ENCODE measurements at regions not wholly inside any gene's neighbourhood (a gene's known extent, or its start where the extent isn't known, plus 50 kb on each side); places are given as distances from the start of the nearest gene placed in this dataset.

GRCh38 chr1:185610954-185611353, 123.2 kb upstream of the HMCN1 start:
- Mint-ChIP-seq H3K27me3 (no peaks in the 10 kb centered on the region), H3K36me3 (peaks cover 6% of the 10 kb centered on the region), H3K27ac (no peak overlapping the region), H3K9me3 (peaks cover 6% of the 10 kb centered on the region), H3K4me1 (no peaks in the 10 kb centered on the region), H3K4me3 (no peak overlapping the region)

- H3K27ac Mint-ChIP-seq, result no peak overlapping the region
- H3K4me1 Mint-ChIP-seq, result no peaks in the 10 kb centered on the region
- no peaks in the 10 kb centered on the region for H3K9me3 Mint-ChIP-seq
- no peak overlapping the region for H3K4me3 Mint-ChIP-seq
- H3K36me3 Mint-ChIP-seq, result peaks cover 2% of the 10 kb centered on the region
- no peaks in the 10 kb centered on the region for H3K27me3 Mint-ChIP-seq
Observed at GRCh38 chr1:185608177-185608576, 126.0 kb upstream of the HMCN1 start.

- Mint-ChIP-seq H3K27me3 (no peaks in the 10 kb centered on the region), H3K9me3 (no peaks in the 10 kb centered on the region), H3K27ac (no peak overlapping the region), H3K4me3 (no peak overlapping the region), H3K4me1 (peaks cover 4% of the 10 kb centered on the region), H3K36me3 (no peaks in the 10 kb centered on the region)
Observed at GRCh38 chr1:185603158-185603557, 131.0 kb upstream of the HMCN1 start.

GRCh38 chr1:185601189-185601588, 133.0 kb upstream of the HMCN1 start:
- H3K9me3 Mint-ChIP-seq, result no peaks in the 10 kb centered on the region
- H3K4me1 Mint-ChIP-seq, result peaks cover 6% of the 10 kb centered on the region
- H3K27ac Mint-ChIP-seq, result no peak overlapping the region
- no peak overlapping the region for H3K4me3 Mint-ChIP-seq
- no peaks in the 10 kb centered on the region for H3K36me3 Mint-ChIP-seq
- H3K27me3 Mint-ChIP-seq, result no peaks in the 10 kb centered on the region

- no peaks in the 10 kb centered on the region for H3K27me3 Mint-ChIP-seq
- H3K4me1 Mint-ChIP-seq, result peaks cover 11% of the 10 kb centered on the region
- H3K36me3 Mint-ChIP-seq, result no peaks in the 10 kb centered on the region
- no peak overlapping the region for H3K4me3 Mint-ChIP-seq
- H3K9me3 Mint-ChIP-seq, result no peaks in the 10 kb centered on the region
- no peak overlapping the region for H3K27ac Mint-ChIP-seq
Observed at GRCh38 chr1:185600641-185601040, 133.6 kb upstream of the HMCN1 start.

GRCh38 chr1:185598332-185598731, 135.9 kb upstream of the HMCN1 start:
- Mint-ChIP-seq H3K9me3 (no peaks in the 10 kb centered on the region), H3K36me3 (no peaks in the 10 kb centered on the region), H3K4me1 (peaks cover 31% of the 10 kb centered on the region), H3K27ac (no peak overlapping the region), H3K4me3 (no peak overlapping the region), H3K27me3 (no peaks in the 10 kb centered on the region)

- Mint-ChIP-seq H3K27me3 (no peaks in the 10 kb centered on the region), H3K9me3 (no peaks in the 10 kb centered on the region), H3K4me3 (no peak overlapping the region), H3K4me1 (peaks cover 42% of the 10 kb centered on the region), H3K36me3 (no peaks in the 10 kb centered on the region), H3K27ac (no peak overlapping the region)
Observed at GRCh38 chr1:185595835-185596667, 138.1 kb upstream of the HMCN1 start.

- peaks cover 42% of the 10 kb centered on the region for H3K4me1 Mint-ChIP-seq
- H3K36me3 Mint-ChIP-seq, result no peaks in the 10 kb centered on the region
- no peaks in the 10 kb centered on the region for H3K27me3 Mint-ChIP-seq
- H3K9me3 Mint-ChIP-seq, result no peaks in the 10 kb centered on the region
- H3K4me3 Mint-ChIP-seq, result no peak overlapping the region
- no peak overlapping the region for H3K27ac Mint-ChIP-seq
Observed at GRCh38 chr1:185594786-185595410, 139.3 kb upstream of the HMCN1 start.

GRCh38 chr1:185593271-185593670, 140.9 kb upstream of the HMCN1 start:
- Mint-ChIP-seq H3K27me3 (no peaks in the 10 kb centered on the region), H3K4me3 (no peak overlapping the region), H3K27ac (no peak overlapping the region), H3K4me1 (peaks cover 37% of the 10 kb centered on the region), H3K9me3 (no peaks in the 10 kb centered on the region), H3K36me3 (no peaks in the 10 kb centered on the region)

- Mint-ChIP-seq H3K36me3 (peaks cover 6% of the 10 kb centered on the region), H3K9me3 (peaks cover 9% of the 10 kb centered on the region), H3K27ac (no peak overlapping the region), H3K4me1 (no peaks in the 10 kb centered on the region), H3K4me3 (no peak overlapping the region), H3K27me3 (no peaks in the 10 kb centered on the region)
Observed at GRCh38 chr1:185585770-185586169, 148.4 kb upstream of the HMCN1 start.

- H3K4me1 Mint-ChIP-seq, result no peaks in the 10 kb centered on the region
Observed at GRCh38 chr1:185581961-185582725, 152.0 kb upstream of the HMCN1 start.

GRCh38 chr1:185581020-185581419, 153.2 kb upstream of the HMCN1 start:
- Mint-ChIP-seq H3K4me1 (no peaks in the 10 kb centered on the region), H3K9me3 (peaks cover 9% of the 10 kb centered on the region), H3K27ac (no peak overlapping the region), H3K36me3 (peaks cover 10% of the 10 kb centered on the region), H3K4me3 (no peak overlapping the region), H3K27me3 (no peaks in the 10 kb centered on the region)

More at GRCh38 chr1:185581961-185582725, 152.0 kb upstream of the HMCN1 start:
- no peaks in the 10 kb centered on the region for H3K27me3 Mint-ChIP-seq
- H3K4me3 Mint-ChIP-seq, result no peak overlapping the region
- H3K36me3 Mint-ChIP-seq, result peaks cover 10% of the 10 kb centered on the region
- H3K9me3 Mint-ChIP-seq, result peaks cover 9% of the 10 kb centered on the region
- H3K27ac Mint-ChIP-seq, result no peak overlapping the region

GRCh38 chr1:185578293-185578692, 155.9 kb upstream of the HMCN1 start:
- H3K27ac Mint-ChIP-seq, result no peak overlapping the region
- H3K9me3 Mint-ChIP-seq, result peaks cover 8% of the 10 kb centered on the region
- H3K4me3 Mint-ChIP-seq, result no peak overlapping the region
- H3K27me3 Mint-ChIP-seq, result no peaks in the 10 kb centered on the region
- H3K4me1 Mint-ChIP-seq, result peaks cover 12% of the 10 kb centered on the region
- peaks cover 8% of the 10 kb centered on the region for H3K36me3 Mint-ChIP-seq

- H3K4me3 Mint-ChIP-seq, result no peak overlapping the region
- no peak overlapping the region for H3K27ac Mint-ChIP-seq
Observed at GRCh38 chr1:185574139-185574875, 159.9 kb upstream of the HMCN1 start.

GRCh38 chr1:185573677-185574076, 160.5 kb upstream of the HMCN1 start:
- peaks cover 4% of the 10 kb centered on the region for H3K36me3 Mint-ChIP-seq
- no peaks in the 10 kb centered on the region for H3K27me3 Mint-ChIP-seq
- no peak overlapping the region for H3K27ac Mint-ChIP-seq
- no peaks in the 10 kb centered on the region for H3K9me3 Mint-ChIP-seq
- peaks cover 41% of the 10 kb centered on the region for H3K4me1 Mint-ChIP-seq
- H3K4me3 Mint-ChIP-seq, result no peak overlapping the region

More at GRCh38 chr1:185574139-185574875, 159.9 kb upstream of the HMCN1 start:
- peaks cover 4% of the 10 kb centered on the region for H3K36me3 Mint-ChIP-seq
- no peaks in the 10 kb centered on the region for H3K9me3 Mint-ChIP-seq
- H3K27me3 Mint-ChIP-seq, result no peaks in the 10 kb centered on the region
- H3K4me1 Mint-ChIP-seq, result peaks cover 35% of the 10 kb centered on the region

Data from activated naive CD4-positive, alpha-beta T cell treated with anti-CD3 and anti-CD28 coated beads, Interleukin-2, amount 50 U/mL, for 24 hours (primary cell).